GM12873 (cell line): ENCODE measurements at regions not wholly inside any gene's neighbourhood (a gene's known extent, or its start where the extent isn't known, plus 50 kb on each side); places are given as distances from the start of the nearest gene placed in this dataset.

Source experiments
- TF ChIP-seq, protein P1 (sequence below): IDR thresholded peaks from 2 replicates; pipeline ENCODE4 v1.5.1; 2012; ENCODE audit warnings: low read depth, mild to moderate bottlenecking, moderate library complexity, low read length, control low read depth; ENCODE audit not compliant: insufficient read depth; ENCODE audit errors: missing control alignments

DNA sequence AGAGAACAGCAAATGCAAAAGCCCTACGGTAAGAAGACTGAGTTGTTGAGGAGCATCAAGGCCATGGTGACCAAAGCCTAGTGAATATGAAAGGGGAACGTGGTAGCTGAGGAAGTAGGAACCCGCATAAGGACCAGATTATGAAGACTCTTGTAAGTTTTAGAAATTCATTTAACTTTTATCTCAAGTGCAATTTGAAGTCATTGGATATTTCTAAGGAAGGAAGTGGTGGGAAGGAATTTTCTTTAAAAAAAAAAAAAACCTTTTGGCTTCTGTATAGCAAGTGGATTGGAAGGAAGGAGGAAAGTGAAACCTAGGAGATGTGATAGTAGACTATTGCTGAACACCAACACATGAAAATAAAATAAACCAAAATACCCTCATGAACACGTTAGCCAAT is 119.0 kb downstream of the TNFSF18 start:
- TF ChIP-seq, protein P1, sequence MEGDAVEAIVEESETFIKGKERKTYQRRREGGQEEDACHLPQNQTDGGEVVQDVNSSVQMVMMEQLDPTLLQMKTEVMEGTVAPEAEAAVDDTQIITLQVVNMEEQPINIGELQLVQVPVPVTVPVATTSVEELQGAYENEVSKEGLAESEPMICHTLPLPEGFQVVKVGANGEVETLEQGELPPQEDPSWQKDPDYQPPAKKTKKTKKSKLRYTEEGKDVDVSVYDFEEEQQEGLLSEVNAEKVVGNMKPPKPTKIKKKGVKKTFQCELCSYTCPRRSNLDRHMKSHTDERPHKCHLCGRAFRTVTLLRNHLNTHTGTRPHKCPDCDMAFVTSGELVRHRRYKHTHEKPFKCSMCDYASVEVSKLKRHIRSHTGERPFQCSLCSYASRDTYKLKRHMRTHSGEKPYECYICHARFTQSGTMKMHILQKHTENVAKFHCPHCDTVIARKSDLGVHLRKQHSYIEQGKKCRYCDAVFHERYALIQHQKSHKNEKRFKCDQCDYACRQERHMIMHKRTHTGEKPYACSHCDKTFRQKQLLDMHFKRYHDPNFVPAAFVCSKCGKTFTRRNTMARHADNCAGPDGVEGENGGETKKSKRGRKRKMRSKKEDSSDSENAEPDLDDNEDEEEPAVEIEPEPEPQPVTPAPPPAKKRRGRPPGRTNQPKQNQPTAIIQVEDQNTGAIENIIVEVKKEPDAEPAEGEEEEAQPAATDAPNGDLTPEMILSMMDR, result no peak

DNA sequence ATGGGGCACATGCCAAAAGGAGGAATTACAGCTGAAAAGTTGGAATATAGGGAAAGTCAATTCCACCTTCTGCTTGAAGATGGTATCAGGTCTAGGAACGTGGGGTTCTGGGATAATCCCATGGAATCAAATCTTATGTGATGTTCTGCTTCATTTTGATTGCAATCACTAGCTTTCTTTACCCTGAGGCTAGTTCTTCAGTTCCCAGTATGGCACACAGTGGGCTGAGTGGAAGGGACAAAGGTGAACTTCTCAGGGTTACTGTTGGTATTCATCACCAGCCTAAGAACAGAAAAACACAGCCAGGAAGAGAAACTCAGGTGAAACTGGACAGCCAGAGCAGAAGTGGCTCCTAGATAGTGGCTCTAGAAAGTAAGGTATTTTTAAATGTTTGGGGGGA is 117.8 kb downstream of the TNFSF18 start:
- TF ChIP-seq, protein P1, result no peak

DNA sequence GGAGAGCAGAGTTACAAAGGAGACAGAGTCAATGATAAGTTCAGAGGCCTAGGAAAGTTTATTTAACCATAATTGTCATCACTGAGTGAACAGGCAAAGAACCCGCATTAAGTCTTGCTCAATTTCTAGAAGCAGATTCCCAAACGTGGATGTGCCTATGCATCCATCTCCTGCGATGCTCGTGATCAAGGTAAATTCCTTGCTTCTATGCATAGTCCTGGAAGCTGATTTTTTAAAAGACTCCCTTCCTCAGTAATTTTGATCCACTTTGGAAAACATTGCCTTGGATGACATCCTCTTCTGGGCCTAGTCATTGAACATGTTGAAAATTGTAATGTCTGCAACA is 116.4 kb downstream of the TNFSF18 start:
- TF ChIP-seq, protein P1, result no peak

DNA sequence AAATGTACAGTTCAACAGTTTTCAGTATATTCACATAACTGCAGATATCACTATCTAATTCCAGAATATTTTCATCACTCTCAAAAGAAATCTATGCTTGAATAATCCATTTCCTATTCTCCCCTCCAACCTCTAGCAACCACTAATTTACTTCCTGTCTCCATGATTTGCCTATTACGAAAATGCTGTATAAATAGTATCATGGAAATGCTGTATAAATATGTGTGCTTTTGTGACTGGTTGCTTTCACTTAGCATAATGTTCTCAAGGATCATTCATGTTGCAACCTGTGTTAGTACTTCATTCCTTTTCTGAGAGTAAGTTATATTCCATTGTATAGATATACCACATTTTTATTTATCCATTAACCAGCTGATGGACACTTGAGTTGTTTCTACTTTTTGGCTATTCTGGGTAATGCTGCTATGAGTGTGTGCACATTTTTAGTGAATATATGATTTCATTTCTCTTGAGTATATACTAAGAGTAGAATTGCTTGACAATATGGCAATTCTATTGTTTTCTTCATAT is 115.6 kb downstream of the TNFSF18 start:
- TF ChIP-seq, protein P1, result no peak

DNA sequence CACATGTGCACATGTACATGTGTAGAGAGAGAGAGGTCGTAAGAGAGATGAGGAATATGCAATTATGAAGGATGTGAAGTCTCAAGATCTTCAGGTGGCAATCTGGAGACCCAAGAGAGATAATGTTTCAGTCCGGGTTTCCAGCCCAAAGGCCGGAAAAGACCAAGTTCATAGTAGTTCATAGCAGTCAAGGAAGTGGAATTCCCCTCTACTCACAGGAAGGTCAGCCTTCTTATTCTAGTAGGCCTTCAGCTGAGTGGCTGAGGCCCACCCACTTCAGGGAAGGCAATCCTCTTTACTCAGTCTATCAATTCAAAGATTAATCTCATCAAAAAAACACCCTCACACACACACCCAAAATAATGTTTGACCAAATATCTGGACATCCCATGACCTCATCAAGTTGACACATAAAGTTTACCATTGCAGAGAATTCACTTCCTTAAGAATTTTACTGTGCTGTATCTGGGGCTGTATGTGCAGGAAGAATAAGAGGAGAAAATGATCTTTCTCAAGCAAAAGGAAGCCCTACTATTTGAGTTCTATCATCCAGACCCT is 114.6 kb downstream of the TNFSF18 start:
- TF ChIP-seq, protein P1, result no peak

DNA sequence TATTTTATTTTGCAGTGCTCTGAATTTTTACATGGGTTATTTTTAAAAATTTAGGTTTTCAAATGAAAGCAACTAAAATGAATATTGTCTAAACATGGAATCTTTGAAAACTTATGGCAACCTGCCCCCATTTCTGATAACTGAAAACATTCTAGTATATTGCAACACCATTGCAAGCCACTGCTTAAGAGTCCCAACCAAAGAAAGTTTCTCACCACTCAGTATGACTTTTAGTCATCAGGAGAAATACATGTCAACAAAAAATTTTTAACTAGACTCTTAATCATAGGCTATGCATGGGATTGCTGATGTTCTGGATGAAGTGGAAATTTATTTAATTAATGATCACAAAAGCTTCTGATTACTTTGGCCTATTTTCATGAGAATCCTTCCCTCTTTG is 112.1 kb downstream of the TNFSF18 start:
- TF ChIP-seq, protein P1, result no peak

DNA sequence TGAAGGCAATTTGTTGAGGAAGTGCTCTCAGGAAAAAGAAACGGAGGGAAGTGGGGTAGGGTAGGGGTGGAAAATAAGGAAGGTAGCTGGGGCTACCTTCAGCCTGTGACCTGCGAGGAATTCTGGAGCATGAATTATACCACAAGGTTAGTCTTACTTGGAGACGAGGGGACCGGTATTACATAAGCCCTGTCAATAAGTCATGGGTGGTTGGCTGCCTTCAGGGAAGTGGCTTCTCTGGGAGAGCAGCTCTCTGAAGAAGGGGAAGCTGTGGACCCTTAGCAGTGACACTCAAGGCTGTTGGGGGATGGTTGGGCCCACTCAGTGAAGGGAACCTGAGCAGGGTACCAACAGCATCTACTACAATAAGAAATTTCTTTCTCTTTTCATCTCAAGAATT is 111.3 kb downstream of the TNFSF18 start:
- TF ChIP-seq, protein P1, result no peak
